RWPE1 (cell line): ENCODE measurements at regions not wholly inside any gene's neighbourhood (a gene's known extent, or its start where the extent isn't known, plus 50 kb on each side); places are given as distances from the start of the nearest gene placed in this dataset.

Experiments
- CTCF ChIA-PET: fragments of 350-600 bp; sonication (Branson Sonifier 250); formaldehyde crosslinking; extraction: SDS; loops from one replicate; lab custom pipeline; 2021; lab: Yijun Ruan, JAX
- POLR2A ChIA-PET: fragments of 400-600 bp; formaldehyde crosslinking; extraction: SDS; loops from one replicate; lab custom pipeline; 2020; ENCODE audit warnings: antibody characterized with exemption; ENCODE audit not compliant: low non-redundant PET; lab: Yijun Ruan, JAX
- DNase-seq: peaks from one replicate; pipeline ENCODE4 v3.0.0; 2012; ENCODE audit warnings: low spot score
- H3K27ac ChIP-seq: fragments of 450-650 bp; 2 replicates; pipeline ENCODE4 v1.5.1; 2017
- CTCF ChIP-seq: fragments of 450-650 bp; conservative IDR thresholded peaks from 2 replicates; pipeline ENCODE4 v1.5.1; 2017; ENCODE audit warnings: low read depth, mild to moderate bottlenecking

GRCh38 chr1:103250441-103250861 lies 142.1 kb upstream of the COL11A1 start:
- no peak overlapping the region for H3K27ac ChIP-seq
- no peak for DNase-seq
- POLR2A ChIA-PET: no interaction called here
- TF ChIP-seq CTCF: no peak
- CTCF ChIA-PET: interaction anchor here (0.6 kb wide), 3 partner anchors 15 to 405 kb away, joined by 3 read pairs; no protein-coding TSS in a partner anchor

- no peak for DNase-seq
- TF ChIP-seq CTCF: no peak
- ChIA-PET POLR2A (no interaction called here), CTCF (no interaction called here)
- H3K27ac ChIP-seq: no peak overlapping the region
Measured at GRCh38 chr1:103248417-103249102, 140.2 kb upstream of the COL11A1 start.

- DNase-seq: no peak
- ChIA-PET CTCF (no interaction called here), POLR2A (no interaction called here)
- no peak overlapping the region for H3K27ac ChIP-seq
- TF ChIP-seq CTCF: no peak
Measured at GRCh38 chr1:103247517-103247916, 139.2 kb upstream of the COL11A1 start.

GRCh38 chr1:103243481-103243880 lies 135.2 kb upstream of the COL11A1 start:
- POLR2A ChIA-PET: no interaction called here
- no peak for DNase-seq

GRCh38 chr1:103239034-103239433 lies 130.7 kb upstream of the COL11A1 start:
- CTCF ChIA-PET: interaction anchor here (0.8 kb wide), 1 partner anchor 1183 kb away, joined by 3 read pairs; no protein-coding TSS in a partner anchor
- DNase-seq: no peak
- POLR2A ChIA-PET: no interaction called here
- no peak for TF ChIP-seq CTCF
- no peak overlapping the region for H3K27ac ChIP-seq

More at GRCh38 chr1:103243481-103243880, 135.2 kb upstream of the COL11A1 start:
- CTCF ChIA-PET: interaction anchor here (0.6 kb wide), 1 partner anchor 1925 kb away, joined by 3 read pairs; no protein-coding TSS in a partner anchor
- H3K27ac ChIP-seq: no peak overlapping the region
- no peak for TF ChIP-seq CTCF

- DNase-seq: no peak
- TF ChIP-seq CTCF: no peak
- POLR2A ChIA-PET: no interaction called here
- CTCF ChIA-PET: no interaction called here
- H3K27ac ChIP-seq: no peak overlapping the region
Measured at GRCh38 chr1:103230061-103230460, 121.7 kb upstream of the COL11A1 start.
